ENCODE measurements at regions not wholly inside any gene's neighbourhood (a gene's known extent, or its start where the extent isn't known, plus 50 kb on each side); places are given as distances from the start of the nearest gene placed in this dataset.

DNA sequence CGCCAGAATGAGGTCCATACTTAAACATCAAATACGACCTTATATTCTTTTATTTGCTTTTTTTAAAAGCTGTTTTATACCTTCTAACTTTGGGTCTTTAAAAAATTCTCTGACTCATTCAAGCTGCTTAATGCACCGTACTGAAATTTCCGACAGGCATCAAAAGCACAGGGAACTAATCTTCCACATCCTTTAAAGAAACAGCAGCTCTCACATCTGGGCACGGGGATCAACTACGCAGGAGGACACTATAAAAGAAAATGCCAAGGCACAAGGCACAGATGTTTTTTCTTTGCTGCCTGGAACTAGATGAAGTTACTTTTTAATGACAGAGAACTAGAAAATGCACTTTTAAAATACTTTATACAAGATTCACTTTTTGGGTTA, 112.4 kb upstream of the ARG1 start:
- TF ChIP-seq, protein P1, sequence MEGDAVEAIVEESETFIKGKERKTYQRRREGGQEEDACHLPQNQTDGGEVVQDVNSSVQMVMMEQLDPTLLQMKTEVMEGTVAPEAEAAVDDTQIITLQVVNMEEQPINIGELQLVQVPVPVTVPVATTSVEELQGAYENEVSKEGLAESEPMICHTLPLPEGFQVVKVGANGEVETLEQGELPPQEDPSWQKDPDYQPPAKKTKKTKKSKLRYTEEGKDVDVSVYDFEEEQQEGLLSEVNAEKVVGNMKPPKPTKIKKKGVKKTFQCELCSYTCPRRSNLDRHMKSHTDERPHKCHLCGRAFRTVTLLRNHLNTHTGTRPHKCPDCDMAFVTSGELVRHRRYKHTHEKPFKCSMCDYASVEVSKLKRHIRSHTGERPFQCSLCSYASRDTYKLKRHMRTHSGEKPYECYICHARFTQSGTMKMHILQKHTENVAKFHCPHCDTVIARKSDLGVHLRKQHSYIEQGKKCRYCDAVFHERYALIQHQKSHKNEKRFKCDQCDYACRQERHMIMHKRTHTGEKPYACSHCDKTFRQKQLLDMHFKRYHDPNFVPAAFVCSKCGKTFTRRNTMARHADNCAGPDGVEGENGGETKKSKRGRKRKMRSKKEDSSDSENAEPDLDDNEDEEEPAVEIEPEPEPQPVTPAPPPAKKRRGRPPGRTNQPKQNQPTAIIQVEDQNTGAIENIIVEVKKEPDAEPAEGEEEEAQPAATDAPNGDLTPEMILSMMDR (IDR thresholded peaks at IDR 0.05) = no peak
- TF ChIP-seq POLR2AphosphoS5 (IDR thresholded peaks at IDR 0.05; ENCODE audit: low read depth, low read length) (no peak), TCF7L2 (IDR thresholded peaks at IDR 0.05; ENCODE audit: low read depth, low read length) (no peak)
